NCI-H1417 (cell line): ENCODE measurements at regions not wholly inside any gene's neighbourhood (a gene's known extent, or its start where the extent isn't known, plus 50 kb on each side); places are given as distances from the start of the nearest gene placed in this dataset.

Experiments
- DNase-seq, 3 experiments: peaks; one replicate each; lab custom pipeline; 2025; lab: John Stamatoyannopoulos, UW

DNA sequence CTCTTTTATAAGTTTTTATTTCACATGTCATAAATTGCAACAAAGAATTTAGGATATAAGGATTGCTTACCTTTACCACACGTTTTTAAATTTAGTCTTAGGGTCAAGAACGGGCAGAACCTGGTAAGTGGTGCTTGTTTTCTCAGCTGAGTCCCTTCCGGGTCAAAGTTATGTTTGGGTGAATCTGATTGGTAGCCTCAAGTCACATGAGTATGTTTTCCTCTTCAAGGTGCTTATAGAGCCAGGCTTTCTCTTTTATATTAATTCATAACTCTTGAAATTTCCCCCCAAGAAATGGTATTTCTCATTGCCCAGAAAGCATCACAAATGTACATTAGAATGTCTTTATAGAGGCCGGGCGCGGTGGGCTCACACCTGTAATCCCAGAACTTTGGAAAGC is 415.7 kb upstream of the ROBO2 start:
- DNase-seq, result no peak

DNA sequence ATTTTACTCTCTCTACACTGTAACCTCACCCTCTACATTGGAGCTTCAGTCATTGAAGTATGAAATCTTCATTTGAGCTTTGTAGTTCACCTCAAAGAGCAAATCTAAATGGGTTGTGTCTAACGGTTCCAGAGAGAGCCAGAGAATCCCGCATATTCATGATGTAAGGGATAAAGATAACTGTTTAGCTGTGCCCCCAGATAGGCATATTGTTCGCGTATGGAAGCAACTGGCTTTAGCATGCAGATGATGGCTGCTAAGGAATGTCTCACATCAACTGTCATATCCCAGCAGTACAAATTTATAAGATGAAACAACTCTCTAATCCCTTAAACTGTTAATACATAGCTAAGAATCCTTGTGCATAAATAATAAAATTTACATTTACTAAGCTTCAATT is 412.7 kb upstream of the ROBO2 start:
- no peak for DNase-seq

DNA sequence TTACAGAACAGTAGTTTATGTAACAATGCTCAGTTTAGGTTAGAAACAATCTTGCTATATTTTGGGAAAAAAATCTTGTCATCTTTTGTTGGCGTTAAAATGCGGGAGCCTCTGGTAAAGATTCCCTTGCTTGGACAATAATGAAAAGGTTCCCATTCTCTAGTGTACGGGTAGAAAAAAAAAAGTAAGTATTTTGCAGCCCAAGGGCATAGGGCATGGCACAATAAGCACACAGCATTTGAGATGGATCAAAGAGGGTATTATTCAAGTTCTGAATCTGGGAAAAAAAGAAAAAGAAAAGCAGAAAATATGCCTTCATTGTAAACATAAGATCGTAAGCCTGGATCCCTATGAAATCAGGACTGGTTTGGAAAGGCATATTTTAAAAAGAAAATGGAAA is 408.6 kb upstream of the ROBO2 start:
- no peak for DNase-seq

DNA sequence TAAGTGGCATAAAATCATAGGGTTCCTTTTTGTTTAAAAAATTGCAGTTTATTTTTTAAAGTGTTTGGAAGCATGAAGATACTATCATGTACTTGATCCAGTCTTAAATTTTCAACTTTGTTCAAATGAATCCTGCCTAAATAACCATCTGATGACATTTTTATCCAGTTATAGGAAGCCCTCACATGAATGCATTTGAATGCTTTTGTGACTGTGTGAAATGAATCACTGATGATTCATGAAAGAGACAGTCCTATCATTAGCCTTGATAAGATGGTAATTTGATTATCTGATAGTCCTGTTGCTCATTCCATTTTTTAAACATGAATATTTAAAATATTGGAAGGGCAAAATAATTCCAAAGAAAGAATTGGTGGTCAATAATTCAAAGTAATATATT is 401.9 kb upstream of the ROBO2 start:
- no peak for DNase-seq

DNA sequence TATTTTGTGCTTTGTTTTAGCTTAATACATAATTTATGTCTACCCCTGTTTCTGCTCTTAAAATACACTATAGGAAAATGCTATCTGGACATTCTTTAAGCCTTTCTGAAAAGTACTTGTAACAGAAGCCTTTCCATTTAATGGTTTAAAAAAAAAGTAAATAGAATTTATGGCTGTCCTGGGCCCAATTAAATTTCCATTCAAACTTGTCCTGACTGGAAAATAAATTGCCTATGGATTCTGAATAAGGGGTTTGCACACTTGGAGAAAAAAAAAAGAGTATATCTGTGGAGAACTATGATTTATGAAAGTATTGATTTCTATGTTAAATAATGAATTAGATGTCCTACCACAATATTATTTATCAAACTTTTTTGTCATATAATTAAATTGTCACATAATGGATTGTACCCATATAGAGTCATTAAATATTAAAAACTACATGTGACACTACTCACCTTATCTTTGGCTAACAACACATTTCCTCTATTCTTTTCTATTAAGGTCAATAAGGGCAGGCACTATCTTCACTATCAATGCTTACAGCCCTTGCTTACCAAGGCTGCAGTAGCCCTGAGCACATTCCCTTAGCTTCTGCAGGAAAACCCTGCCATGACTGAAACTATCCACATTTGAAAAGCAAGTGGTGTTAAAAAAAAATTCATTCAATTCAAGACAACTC is 396.1 kb upstream of the ROBO2 start:
- DNase-seq, result peak; percentile 2 to 79 (median 74)

GRCh38 chr3:76644305-76644675 is 395.6 kb upstream of the ROBO2 start:
- DNase-seq, result no peak

DNA sequence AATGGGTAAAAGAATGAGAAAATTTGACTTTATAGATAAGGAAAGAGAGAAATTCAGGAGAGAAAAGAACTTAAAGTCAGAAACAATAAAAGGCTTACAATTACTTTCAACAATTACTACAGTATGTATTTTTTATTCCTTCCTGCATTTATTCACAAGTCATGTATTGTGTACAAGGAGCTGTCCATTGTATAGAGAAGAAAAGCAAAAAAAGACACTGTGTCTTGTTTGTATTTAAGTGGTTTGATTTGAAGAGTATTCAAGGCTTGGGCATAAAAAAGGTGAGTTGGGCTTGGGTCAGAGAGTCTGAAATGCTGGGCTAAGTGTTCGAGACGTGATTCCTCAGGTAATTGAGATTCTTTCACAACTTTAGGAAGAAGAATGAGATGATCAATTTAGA is 394.2 kb upstream of the ROBO2 start:
- DNase-seq, result no peak

- DNase-seq, result no peak
Observed at GRCh38 chr3:76646921-76647562, 392.9 kb upstream of the ROBO2 start.

GRCh38 chr3:76651784-76652183 is 388.1 kb upstream of the ROBO2 start:
- DNase-seq, result no peak

- DNase-seq, result no peak
Observed at GRCh38 chr3:76652524-76652923, 387.4 kb upstream of the ROBO2 start.

DNA sequence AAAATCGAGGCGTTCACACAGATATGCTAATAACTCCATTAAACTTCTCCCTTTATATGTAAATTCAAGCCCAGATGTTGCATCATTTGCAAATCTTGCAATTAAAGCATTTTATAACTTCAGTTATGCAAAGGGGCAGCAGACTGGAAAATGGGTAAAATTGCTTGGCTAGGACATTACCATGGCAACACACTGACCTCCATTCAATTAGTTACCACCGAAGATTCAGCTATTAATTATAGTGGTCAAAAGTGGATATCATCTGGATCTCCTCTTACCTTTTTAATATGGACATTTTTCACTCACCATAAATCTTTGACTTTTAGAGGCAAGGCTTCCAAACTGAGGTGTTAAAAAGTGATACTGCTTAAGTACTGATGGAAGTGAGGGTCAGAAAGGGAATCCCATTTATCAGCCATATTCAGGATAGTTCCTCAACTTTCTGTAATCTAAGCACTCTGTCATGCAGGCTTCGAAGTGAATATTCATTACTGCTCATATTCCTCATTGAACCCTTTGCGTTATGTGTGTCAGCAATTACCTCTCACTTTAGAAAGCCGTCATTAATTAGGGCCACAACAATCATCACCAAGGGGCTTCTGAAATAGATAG is 386.2 kb upstream of the ROBO2 start:
- no peak for DNase-seq

DNA sequence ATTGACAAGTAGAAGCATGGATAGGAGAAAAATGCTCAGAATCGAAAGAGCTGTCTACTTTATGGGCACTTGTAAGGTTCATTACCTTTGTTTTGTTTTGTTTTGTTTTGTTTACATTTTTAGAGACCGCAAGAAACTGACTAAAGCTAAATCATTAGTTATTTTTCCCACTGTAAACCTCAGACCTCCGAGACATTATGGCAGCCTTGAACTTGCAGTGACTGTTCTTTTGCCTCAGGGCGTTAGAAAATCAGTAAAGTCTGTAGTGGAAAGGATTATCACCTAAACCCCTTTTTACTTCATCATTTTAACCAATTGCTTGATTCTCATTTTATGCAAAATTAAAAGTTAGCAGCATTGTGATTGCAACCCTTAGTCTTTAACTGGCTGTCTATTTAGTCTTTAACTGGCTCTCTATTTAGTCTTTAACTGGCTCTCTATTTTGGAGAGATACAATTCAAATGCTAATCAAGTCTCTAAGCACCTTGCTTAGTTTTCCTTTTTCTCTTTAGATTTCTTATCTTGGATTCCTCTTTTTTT is 383.3 kb upstream of the ROBO2 start:
- DNase-seq, result no peak

- DNase-seq, result no peak
Observed at GRCh38 chr3:76657909-76658308, 382.0 kb upstream of the ROBO2 start.

DNA sequence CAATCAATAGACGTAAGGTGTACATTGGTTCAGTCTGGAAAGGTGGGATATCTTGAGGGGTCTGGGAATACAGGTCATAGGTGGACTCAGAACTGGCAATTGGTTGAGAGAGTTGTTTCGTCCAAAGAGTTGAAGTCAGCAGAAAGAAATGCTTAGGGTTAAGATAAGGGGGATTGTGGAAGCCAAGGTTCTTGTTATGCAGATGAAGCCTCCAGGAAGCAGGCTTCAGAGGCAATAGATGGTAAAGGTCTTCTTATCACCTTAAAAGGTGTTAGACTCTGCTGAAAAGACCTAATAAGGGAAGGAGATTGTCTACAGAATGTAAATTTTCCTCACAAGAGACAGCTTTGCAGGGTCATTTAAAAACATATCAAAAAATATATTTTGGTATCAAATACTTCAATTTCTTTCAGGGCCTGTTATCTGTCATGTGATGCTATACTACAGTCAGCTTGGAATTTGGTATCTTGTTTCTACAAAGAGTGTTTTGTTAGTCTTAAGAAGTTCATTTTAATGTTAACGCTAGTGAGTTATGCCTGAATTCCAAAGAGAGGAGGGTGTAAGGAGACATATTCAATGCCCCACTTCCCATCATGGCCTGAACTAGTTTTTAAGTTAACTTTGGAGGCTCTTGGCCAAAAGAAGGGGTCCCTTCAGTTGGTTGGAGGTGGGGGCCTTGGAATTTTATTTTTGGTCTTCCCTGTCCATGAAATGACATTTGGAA is 378.2 kb upstream of the ROBO2 start:
- DNase-seq, result no peak

DNA sequence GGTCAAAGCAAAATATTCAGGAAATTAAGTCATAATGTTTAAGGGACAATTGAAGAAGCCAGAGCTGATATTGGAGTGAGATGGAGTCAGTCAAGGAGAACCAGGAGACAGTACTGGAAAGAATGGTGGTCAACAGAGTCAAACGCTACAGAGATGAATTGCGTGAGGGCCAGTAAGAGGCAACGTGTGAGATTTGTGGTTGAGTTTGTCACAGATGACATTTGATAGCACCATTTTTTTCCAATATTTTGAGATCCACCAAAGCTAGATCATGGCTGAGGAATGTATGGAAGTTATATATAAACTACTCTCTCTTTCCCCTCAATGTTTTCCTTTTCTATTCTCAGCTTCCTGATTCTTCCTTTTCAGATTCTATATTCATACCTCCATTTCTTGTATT is 375.1 kb upstream of the ROBO2 start:
- DNase-seq, result no peak

- DNase-seq, result no peak
Observed at GRCh38 chr3:76668653-76669052, 371.2 kb upstream of the ROBO2 start.

DNA sequence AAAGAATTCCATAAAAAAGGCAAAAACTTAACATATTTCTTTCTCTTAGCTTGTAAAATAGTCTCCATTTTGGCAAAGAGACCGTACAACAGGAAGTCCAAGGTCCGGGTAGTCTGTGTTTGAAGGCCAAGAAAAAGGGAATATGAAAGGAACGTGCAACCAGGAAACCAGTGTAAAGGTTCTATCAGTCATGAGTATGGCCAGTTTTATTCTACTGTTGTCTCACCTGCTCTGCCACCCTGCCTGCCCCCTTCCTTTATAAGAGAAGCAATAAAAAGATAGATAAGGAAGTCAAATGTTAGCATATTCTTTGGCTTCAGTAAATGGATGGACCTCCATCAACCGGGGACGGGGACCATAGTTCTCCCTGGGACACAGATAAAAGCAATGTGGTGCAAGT is 370.6 kb upstream of the ROBO2 start:
- no peak for DNase-seq

DNA sequence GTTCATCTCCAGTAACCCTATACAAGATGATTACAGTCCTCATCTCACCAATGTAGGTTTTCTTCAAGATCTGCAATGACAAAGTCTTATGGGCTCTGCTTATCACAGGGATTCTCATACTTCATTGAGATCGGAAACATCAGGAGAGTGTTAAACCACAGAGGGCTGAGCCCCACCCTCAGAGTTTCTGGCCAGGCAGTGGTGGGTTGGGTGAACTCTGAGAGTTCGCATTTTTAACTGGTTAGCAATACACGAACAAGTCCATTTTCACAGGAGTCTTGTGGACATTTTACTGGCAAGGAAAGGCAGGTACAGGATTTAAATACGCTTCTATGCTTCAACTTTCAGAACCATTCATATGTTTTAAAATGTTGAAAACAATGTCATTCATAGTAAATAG is 366.7 kb upstream of the ROBO2 start:
- no peak for DNase-seq

GRCh38 chr3:76679541-76679940 is 360.4 kb upstream of the ROBO2 start:
- DNase-seq, result peak in 1 of 3 experiments; percentile 38

DNA sequence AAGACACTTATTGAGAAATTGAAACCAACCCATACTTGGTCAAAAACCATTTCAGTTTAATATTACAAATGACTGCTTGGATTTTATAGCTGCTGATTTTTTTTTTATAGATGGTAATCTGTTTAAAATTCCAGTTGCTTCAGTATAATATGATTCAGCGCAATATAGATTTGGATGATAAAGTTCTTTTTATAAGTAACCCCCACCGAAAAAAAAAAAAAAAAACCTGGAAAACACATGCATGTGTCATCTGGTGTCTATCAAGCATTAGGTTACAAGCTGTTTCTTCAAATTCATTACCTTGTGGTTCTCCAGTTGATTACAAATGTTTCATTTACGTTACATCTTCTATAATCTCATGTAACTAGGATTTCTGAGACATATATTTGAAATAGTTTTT is 356.6 kb upstream of the ROBO2 start:
- no peak for DNase-seq

DNA sequence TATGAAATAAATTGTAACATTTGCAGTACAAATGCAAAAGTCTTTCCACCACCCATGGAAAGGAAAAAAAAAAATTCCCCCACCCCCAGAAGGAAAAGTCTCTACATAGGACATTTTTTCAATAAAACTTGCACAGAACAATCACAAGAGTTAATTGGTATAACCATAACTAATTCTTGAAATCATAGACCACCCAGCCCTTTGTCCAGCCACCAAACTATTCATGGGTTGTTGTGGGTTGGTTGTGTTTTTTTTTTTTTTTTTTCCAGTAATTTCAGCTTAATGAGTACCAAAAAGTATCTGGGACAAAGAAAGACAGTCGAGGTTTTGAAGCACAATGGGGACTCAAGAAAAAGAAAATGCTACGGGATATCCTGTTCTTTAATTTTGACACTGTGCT is 355.0 kb upstream of the ROBO2 start:
- no peak for DNase-seq

- no peak for DNase-seq
Observed at GRCh38 chr3:76685858-76686257, 354.0 kb upstream of the ROBO2 start.

DNA sequence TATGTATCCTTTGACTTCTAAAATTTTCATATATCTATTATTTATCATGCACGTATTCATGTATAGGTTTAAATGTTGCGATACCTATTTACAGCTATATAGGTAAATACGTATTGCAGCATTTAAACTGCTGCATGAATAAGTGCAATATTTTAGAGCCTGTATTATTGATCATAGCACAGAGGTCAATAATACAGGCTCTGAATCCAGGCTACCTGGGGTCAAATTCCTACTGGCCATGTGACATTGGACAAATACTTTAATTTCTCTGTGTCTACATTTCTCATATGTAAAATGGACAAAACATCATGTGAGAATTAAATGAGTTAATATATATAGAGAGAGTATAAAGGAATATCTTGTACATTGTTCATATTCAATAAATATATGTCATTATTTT is 352.9 kb upstream of the ROBO2 start:
- DNase-seq, result no peak
